Transverse colon (tissue), 4 donors: ENCODE measurements at regions not wholly inside any gene's neighbourhood (a gene's known extent, or its start where the extent isn't known, plus 50 kb on each side); places are given as distances from the start of the nearest gene placed in this dataset.

Experiments used
- EP300 ChIP-seq: sonication (generic); formaldehyde crosslinking; IDR thresholded peaks from one replicate; pipeline ENCODE4 v1.6.1; 2017; ENCODE audit warnings: antibody characterized with exemption, low read depth
- POLR2A ChIP-seq: fragments of 450-650 bp; IDR thresholded peaks from one replicate; pipeline ENCODE4 v1.6.1; 2016; ENCODE audit warnings: antibody characterized with exemption, mild to moderate bottlenecking, moderate library complexity
- POLR2AphosphoS5 ChIP-seq, 3 donors: sonication (generic); formaldehyde crosslinking; IDR thresholded peaks; one replicate each; pipeline ENCODE4 v1.6.1; 2016; ENCODE audit warnings: antibody characterized with exemption in 3 of 3
- TF ChIP-seq, protein P1 (sequence below), 5 experiments: fragments of 200-600 bp in 3 of 5; fragments of 450-650 bp in 2 of 5; sonication (generic) in 3 of 5; IDR thresholded peaks; 1 replicate in 2 of 5; 2 replicates in 3 of 5; pipeline ENCODE4 v1.5.1; 2016 to 2017; ENCODE audit warnings: antibody characterized with exemption in 5 of 5, inconsistent platforms in 3 of 5, mild to moderate bottlenecking in 2 of 5, moderate library complexity in 1 of 5

DNA sequence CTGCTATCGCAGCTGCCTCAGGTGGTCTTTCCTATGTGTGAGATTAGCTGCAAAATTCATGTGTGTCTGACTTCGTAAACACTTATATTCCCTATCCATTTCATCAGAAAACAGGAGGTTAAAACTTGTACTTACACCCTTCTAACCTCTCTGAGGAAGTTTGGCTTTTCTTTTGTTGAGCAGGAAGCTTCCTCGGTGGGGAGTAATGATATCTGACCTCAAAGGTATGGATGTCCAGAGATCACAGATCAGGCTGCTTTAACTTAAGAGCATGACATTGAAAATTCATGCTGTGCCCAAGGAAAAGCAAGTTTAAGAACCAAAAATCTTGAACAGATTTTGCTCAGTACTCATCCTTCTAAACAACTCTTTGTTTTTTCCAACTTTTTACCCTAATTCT, 429.1 kb downstream of the STIM2 start:
- TF ChIP-seq, protein P1, sequence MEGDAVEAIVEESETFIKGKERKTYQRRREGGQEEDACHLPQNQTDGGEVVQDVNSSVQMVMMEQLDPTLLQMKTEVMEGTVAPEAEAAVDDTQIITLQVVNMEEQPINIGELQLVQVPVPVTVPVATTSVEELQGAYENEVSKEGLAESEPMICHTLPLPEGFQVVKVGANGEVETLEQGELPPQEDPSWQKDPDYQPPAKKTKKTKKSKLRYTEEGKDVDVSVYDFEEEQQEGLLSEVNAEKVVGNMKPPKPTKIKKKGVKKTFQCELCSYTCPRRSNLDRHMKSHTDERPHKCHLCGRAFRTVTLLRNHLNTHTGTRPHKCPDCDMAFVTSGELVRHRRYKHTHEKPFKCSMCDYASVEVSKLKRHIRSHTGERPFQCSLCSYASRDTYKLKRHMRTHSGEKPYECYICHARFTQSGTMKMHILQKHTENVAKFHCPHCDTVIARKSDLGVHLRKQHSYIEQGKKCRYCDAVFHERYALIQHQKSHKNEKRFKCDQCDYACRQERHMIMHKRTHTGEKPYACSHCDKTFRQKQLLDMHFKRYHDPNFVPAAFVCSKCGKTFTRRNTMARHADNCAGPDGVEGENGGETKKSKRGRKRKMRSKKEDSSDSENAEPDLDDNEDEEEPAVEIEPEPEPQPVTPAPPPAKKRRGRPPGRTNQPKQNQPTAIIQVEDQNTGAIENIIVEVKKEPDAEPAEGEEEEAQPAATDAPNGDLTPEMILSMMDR (IDR thresholded peaks at IDR 0.05) = no peak
- TF ChIP-seq POLR2A = no peak
- TF ChIP-seq POLR2AphosphoS5 (IDR thresholded peaks at IDR 0.05) = no peak
- TF ChIP-seq EP300 = no peak
